Panc1 (cell line): ENCODE measurements at regions not wholly inside any gene's neighbourhood (a gene's known extent, or its start where the extent isn't known, plus 50 kb on each side); places are given as distances from the start of the nearest gene placed in this dataset.

Experiments
- ATAC-seq: fragments of 200-7000 bp; cut with Tn5 transposase; 2 replicates; pipeline ENCODE4 v1.9.1; 2020; ENCODE audit warnings: mild to moderate bottlenecking, moderate library complexity
- BruUV-seq: library from RNA; stranded (reverse); fragments of 400-500 nt; replicated peaks from 2 replicates; lab custom pipeline; 2021; lab: Mats Ljungman, UMichigan
- CTCF ChIA-PET: fragments of 300-600 bp; sonication (Branson Sonifier 250); formaldehyde crosslinking; loops from one replicate; lab custom pipeline; 2022; ENCODE audit warnings: antibody characterized with exemption; lab: Charles Lee
- POLR2A ChIA-PET: fragments of 300-600 bp; sonication (Branson Sonifier 250); formaldehyde crosslinking; loops from one replicate; lab custom pipeline; 2022; ENCODE audit warnings: antibody characterized with exemption; lab: Charles Lee
- DNase-seq: peaks from one replicate; pipeline ENCODE4 v3.0.0-alpha.2; 2010; ENCODE audit warnings: low read depth, low spot score
- H3K27ac ChIP-seq: 2 replicates; pipeline ENCODE4 v1.5.1; 2011; ENCODE audit warnings: mild to moderate bottlenecking, low read length, inconsistent platforms
- H3K27me3 ChIP-seq: fragments of 200-500 bp; sonication (Bioruptor generic); 2 replicates; pipeline ENCODE4 v1.6.0; 2014; ENCODE audit warnings: low read length, inconsistent platforms; ENCODE audit not compliant: control insufficient read depth, insufficient read depth
- H3K36me3 ChIP-seq: fragments of 200-500 bp; sonication (Bioruptor generic); 2 replicates; pipeline ENCODE4 v1.5.1; 2014; ENCODE audit warnings: inconsistent platforms, mild to moderate bottlenecking, low read length, moderate library complexity; ENCODE audit not compliant: control insufficient read depth, insufficient read depth
- H3K4me1 ChIP-seq: 2 replicates; pipeline ENCODE4 v1.5.1; 2011; ENCODE audit warnings: inconsistent platforms, mild to moderate bottlenecking, low read length, moderate library complexity; ENCODE audit not compliant: control insufficient read depth, insufficient read depth
- H3K4me3 ChIP-seq, 2 experiments: 2 replicates each; pipeline ENCODE4 v1.5.1; 2011 to 2012; ENCODE audit warnings: low read depth in 2 of 2, low read length in 2 of 2, mild to moderate bottlenecking in 2 of 2, inconsistent platforms in 1 of 2, moderate library complexity in 1 of 2
- H3K9me3 ChIP-seq: fragments of 200-500 bp; sonication (Bioruptor generic); 2 replicates; pipeline ENCODE4 v1.5.1; 2014; ENCODE audit warnings: low read depth, mild to moderate bottlenecking, inconsistent platforms, low read length, moderate library complexity; ENCODE audit not compliant: control insufficient read depth, insufficient read depth
- POLR2AphosphoS5 ChIP-seq: IDR thresholded peaks from 2 replicates; pipeline ENCODE4 v1.6.1; 2012; ENCODE audit warnings: mild to moderate bottlenecking, low read depth, low read length, moderate library complexity
- REST ChIP-seq, 2 experiments: IDR thresholded peaks; 2 replicates each; pipeline ENCODE4 v1.6.1; 2011 to 2012; ENCODE audit warnings: low read depth in 2 of 2, control low read depth in 1 of 2, low read length in 1 of 2, mild to moderate bottlenecking in 1 of 2, moderate library complexity in 1 of 2; ENCODE audit not compliant: insufficient read depth in 1 of 2
- SIN3A ChIP-seq: IDR thresholded peaks from 2 replicates; pipeline ENCODE4 v1.6.1; 2012; ENCODE audit warnings: low read depth, mild to moderate bottlenecking, low read length, moderate library complexity, borderline replicate concordance; ENCODE audit not compliant: insufficient read depth
- TCF7L2 ChIP-seq: IDR thresholded peaks from 2 replicates; pipeline ENCODE4 v1.6.1; 2011; ENCODE audit warnings: mild to moderate bottlenecking, low read depth, low read length, inconsistent platforms
- in situ Hi-C: cut with HindIII; loops from 2 replicates; pipeline ENCODE4 v1.10.0; 2016; ENCODE audit warnings: low sequenced_read_pairs, low pct_unique_long_range_greater_than_20kb
- intact Hi-C: fragments of 100-400 bp; cut with micrococcal nuclease; formaldehyde crosslinking; loops from one replicate; pipeline ENCODE4 v1.10.0; 2022; ENCODE audit not compliant: unreplicated experiment
- TF ChIP-seq, protein P1 (sequence below): fragments of 450-650 bp; IDR thresholded peaks from 2 replicates; pipeline ENCODE4 v1.5.1; 2017; ENCODE audit warnings: mild to moderate bottlenecking

- no peak for DNase-seq
- Histone ChIP-seq H3K27me3 (peaks cover 6% of the 10 kb centered on the region; the same call in 1 of the 2 replicates), H3K4me1 (no peaks in the 10 kb centered on the region), H3K9me3 (no peaks in the 10 kb centered on the region), H3K36me3 (no peaks in the 10 kb centered on the region), H3K27ac (no peak overlapping the region), H3K4me3 (no peak overlapping the region)
- CTCF ChIA-PET, result interaction anchor here (0.7 to 1.0 kb wide), 2 partner anchors 17 to 67 kb away, joined by 3 to 9 read pairs; no protein-coding TSS in a partner anchor
- intact Hi-C loops, result no loop called here
- TF ChIP-seq, protein P1, sequence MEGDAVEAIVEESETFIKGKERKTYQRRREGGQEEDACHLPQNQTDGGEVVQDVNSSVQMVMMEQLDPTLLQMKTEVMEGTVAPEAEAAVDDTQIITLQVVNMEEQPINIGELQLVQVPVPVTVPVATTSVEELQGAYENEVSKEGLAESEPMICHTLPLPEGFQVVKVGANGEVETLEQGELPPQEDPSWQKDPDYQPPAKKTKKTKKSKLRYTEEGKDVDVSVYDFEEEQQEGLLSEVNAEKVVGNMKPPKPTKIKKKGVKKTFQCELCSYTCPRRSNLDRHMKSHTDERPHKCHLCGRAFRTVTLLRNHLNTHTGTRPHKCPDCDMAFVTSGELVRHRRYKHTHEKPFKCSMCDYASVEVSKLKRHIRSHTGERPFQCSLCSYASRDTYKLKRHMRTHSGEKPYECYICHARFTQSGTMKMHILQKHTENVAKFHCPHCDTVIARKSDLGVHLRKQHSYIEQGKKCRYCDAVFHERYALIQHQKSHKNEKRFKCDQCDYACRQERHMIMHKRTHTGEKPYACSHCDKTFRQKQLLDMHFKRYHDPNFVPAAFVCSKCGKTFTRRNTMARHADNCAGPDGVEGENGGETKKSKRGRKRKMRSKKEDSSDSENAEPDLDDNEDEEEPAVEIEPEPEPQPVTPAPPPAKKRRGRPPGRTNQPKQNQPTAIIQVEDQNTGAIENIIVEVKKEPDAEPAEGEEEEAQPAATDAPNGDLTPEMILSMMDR, result no peak
- TF ChIP-seq SIN3A (no peak), TCF7L2 (no peak), POLR2AphosphoS5 (no peak)
- in situ Hi-C loops, result no loop called here
- POLR2A ChIA-PET, result no interaction called here
- BruUV-seq, result no TSS peak
- ATAC-seq, result no peak
These were observed 167.5 kb downstream of the SOD2 start for GRCh38 chr6:159525445-159526025.

DNA sequence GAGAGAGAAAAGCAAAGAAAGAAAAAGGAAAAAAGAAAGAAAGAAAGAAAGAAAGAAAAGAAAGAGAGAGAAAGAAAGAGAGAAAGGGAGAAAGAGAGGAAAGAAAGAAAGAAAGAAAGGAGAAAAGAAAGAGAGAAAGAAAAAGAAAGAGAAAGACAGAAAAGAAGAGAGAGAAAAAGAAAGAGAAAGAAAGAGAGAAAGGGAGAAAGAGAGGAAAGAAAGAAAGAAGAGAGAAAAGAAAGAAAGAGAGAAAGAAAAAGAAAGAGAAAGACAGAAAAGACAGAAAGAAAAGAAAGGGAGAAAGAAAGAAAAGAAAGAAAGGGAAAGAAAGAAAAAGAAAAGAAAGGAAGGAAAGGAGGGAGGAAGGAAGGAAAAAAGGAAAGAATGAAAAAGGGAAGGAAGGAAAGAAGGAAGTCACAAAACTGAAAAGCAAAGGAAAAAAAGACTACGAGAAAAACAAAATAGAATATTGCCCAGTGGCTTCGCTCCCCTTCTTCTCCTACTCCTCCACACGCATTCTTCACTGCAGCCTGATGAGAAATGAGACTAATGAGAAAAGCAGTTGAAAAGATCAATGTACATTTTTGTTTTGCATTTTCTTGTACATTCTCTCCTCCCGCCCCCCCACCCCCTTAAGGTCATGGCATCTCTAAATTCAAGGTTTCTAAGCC lies 170.0 kb downstream of the SOD2 start:
- peaks cover 4% of the 10 kb centered on the region; the same call in 1 of the 2 replicates for H3K27me3 ChIP-seq
- intact Hi-C loops, result no loop called here
- TF ChIP-seq SIN3A, result no peak
- no peak for TF ChIP-seq TCF7L2
- TF ChIP-seq REST (IDR thresholded peaks at IDR 0.05; ENCODE audit: insufficient read depth in 1 of 2, low read depth in 2 of 2, low read length in 1 of 2), result no peak
- TF ChIP-seq, protein P1, result no peak
- no peak for TF ChIP-seq POLR2AphosphoS5
- BruUV-seq, result no TSS peak
- no peak for DNase-seq
- no peaks in the 10 kb centered on the region for H3K36me3 ChIP-seq
- in situ Hi-C loops, result no loop called here
- ChIA-PET CTCF (no interaction called here), POLR2A (no interaction called here)
- no peak for ATAC-seq
- H3K9me3 ChIP-seq, result no peaks in the 10 kb centered on the region
- H3K4me1 ChIP-seq, result no peaks in the 10 kb centered on the region
- H3K27ac ChIP-seq, result no peak overlapping the region
- H3K4me3 ChIP-seq, result no peak overlapping the region
